ENCODE measurements at regions not wholly inside any gene's neighbourhood (a gene's known extent, or its start where the extent isn't known, plus 50 kb on each side); places are given as distances from the start of the nearest gene placed in this dataset.
A peak's percentile ranks its signal among the peaks of the same experiment; 100 is the strongest.

- H3K27ac ChIP-seq: no peak overlapping the region
- no peak for TF ChIP-seq CTCF (conservative IDR thresholded peaks at IDR 0.05)
These were observed 73.3 kb upstream of the FAM98A start for GRCh38 chr2:33672389-33672788.

GRCh38 chr2:33671198-33671597 lies 72.1 kb upstream of the FAM98A start:
- H3K27ac ChIP-seq: no peak overlapping the region
- no peak for TF ChIP-seq CTCF (conservative IDR thresholded peaks at IDR 0.05)

- TF ChIP-seq CTCF (conservative IDR thresholded peaks at IDR 0.05): no peak; the same call in 1 of the 2 replicates
- no peak overlapping the region for H3K27ac ChIP-seq
These were observed 71.4 kb upstream of the FAM98A start for GRCh38 chr2:33670392-33670937.

GRCh38 chr2:33666879-33667278 lies 67.8 kb upstream of the FAM98A start:
- peak; percentile 12; the same call in 1 of the 2 replicates for TF ChIP-seq CTCF (conservative IDR thresholded peaks at IDR 0.05)
- H3K27ac ChIP-seq: no peak overlapping the region

GRCh38 chr2:33665039-33665438 lies 65.9 kb upstream of the FAM98A start:
- H3K27ac ChIP-seq: no peak overlapping the region
- no peak for TF ChIP-seq CTCF (conservative IDR thresholded peaks at IDR 0.05)

GRCh38 chr2:33660416-33661123 lies 61.5 kb upstream of the FAM98A start:
- no peak for TF ChIP-seq CTCF (conservative IDR thresholded peaks at IDR 0.05)
- no peak overlapping the region for H3K27ac ChIP-seq

- no peak for TF ChIP-seq CTCF (conservative IDR thresholded peaks at IDR 0.05)
- H3K27ac ChIP-seq: no peak overlapping the region
These were observed 56.7 kb upstream of the FAM98A start for GRCh38 chr2:33655626-33656320.

Measured in VCaP (cell line).